HEK293 (cell line): ENCODE measurements at regions not wholly inside any gene's neighbourhood (a gene's known extent, or its start where the extent isn't known, plus 50 kb on each side); places are given as distances from the start of the nearest gene placed in this dataset.
"Not testable (repeated sequence)": the region's sequence is repeated elsewhere in the genome, so short reads cannot be mapped to it uniquely, and the experiment has no call there.

Experiments used
- CTCF ChIA-PET: fragments of 350-600 bp; formaldehyde crosslinking; extraction: SDS; loops from one replicate; lab custom pipeline; 2021; ENCODE audit warnings: antibody characterized with exemption; lab: Yijun Ruan, JAX
- POLR2A ChIA-PET: fragments of 300-600 bp; formaldehyde crosslinking; extraction: SDS; loops from one replicate; lab custom pipeline; 2020; ENCODE audit warnings: antibody characterized with exemption, inconsistent platforms; lab: Yijun Ruan, JAX
- H3K27ac ChIP-seq: fragments of 200-500 bp; sonication (Bioruptor generic); 2 replicates; pipeline ENCODE4 v1.5.1; 2014; ENCODE audit warnings: low read depth, low read length, control low read depth, inconsistent platforms; ENCODE audit errors: extremely low read depth
- H3K36me3 ChIP-seq, 2 experiments: fragments of 200-500 bp in 1 of 2; sonication (Bioruptor generic) in 1 of 2; 1 replicate in 1 of 2; 2 replicates in 1 of 2; pipeline ENCODE4 v1.5.1; 2014 to 2017; ENCODE audit warnings: inconsistent platforms in 2 of 2, low read length in 2 of 2; ENCODE audit not compliant: control insufficient read depth in 2 of 2, insufficient read depth in 1 of 2
- H3K4me1 ChIP-seq: fragments of 200-500 bp; sonication (Bioruptor generic); 2 replicates; pipeline ENCODE4 v1.5.1; 2014; ENCODE audit warnings: mild to moderate bottlenecking, low read length, inconsistent platforms; ENCODE audit not compliant: control insufficient read depth, insufficient read depth
- H3K4me3 ChIP-seq: 2 replicates; pipeline ENCODE4 v1.5.1; 2011; ENCODE audit warnings: low read depth, mild to moderate bottlenecking, control low read depth, low read length, moderate library complexity
- H3K9me3 ChIP-seq: fragments of 200-500 bp; sonication (Bioruptor generic); 2 replicates; pipeline ENCODE4 v1.5.1; 2014; ENCODE audit warnings: low read depth, low read length, inconsistent platforms; ENCODE audit not compliant: control insufficient read depth, insufficient read depth
- EGR2 ChIP-seq: fragments of 450-650 bp; formaldehyde crosslinking; IDR thresholded peaks from 2 replicates; pipeline ENCODE4 v1.5.1; 2016; ENCODE audit warnings: low read depth, missing biosample characterization, missing genetic modification characterization
- FEZF1 ChIP-seq: fragments of 450-650 bp; formaldehyde crosslinking; IDR thresholded peaks from 2 replicates; pipeline ENCODE4 v1.5.1; 2016; ENCODE audit warnings: missing biosample characterization, missing genetic modification characterization
- HOXC10 ChIP-seq: sonication (generic); formaldehyde crosslinking; IDR thresholded peaks from 2 replicates; pipeline ENCODE4 v1.8.1; 2023; ENCODE audit warnings: mild to moderate bottlenecking, missing genetic modification reagents
- INSM2 ChIP-seq: fragments of 450-650 bp; formaldehyde crosslinking; IDR thresholded peaks from 2 replicates; pipeline ENCODE4 v1.5.1; 2016; ENCODE audit warnings: missing biosample characterization, missing genetic modification characterization
- MZF1 ChIP-seq: fragments of 450-650 bp; formaldehyde crosslinking; IDR thresholded peaks from 2 replicates; pipeline ENCODE4 v1.5.1; 2017; ENCODE audit warnings: missing biosample characterization, missing genetic modification characterization, borderline replicate concordance
- RBAK ChIP-seq: fragments of 450-650 bp; formaldehyde crosslinking; IDR thresholded peaks from 2 replicates; pipeline ENCODE4 v1.5.1; 2016; ENCODE audit warnings: missing biosample characterization, missing genetic modification characterization
- YY2 ChIP-seq: fragments of 450-650 bp; formaldehyde crosslinking; IDR thresholded peaks from 2 replicates; pipeline ENCODE4 v1.5.1; 2016; ENCODE audit warnings: missing biosample characterization, missing genetic modification characterization
- ZEB2 ChIP-seq: fragments of 450-650 bp; formaldehyde crosslinking; IDR thresholded peaks from 2 replicates; pipeline ENCODE4 v1.5.1; 2016; ENCODE audit warnings: missing biosample characterization, missing genetic modification characterization
- ZFP3 ChIP-seq: fragments of 450-650 bp; formaldehyde crosslinking; IDR thresholded peaks from 2 replicates; pipeline ENCODE4 v1.5.1; 2016; ENCODE audit warnings: low read depth, missing biosample characterization, missing genetic modification characterization
- ZFP41 ChIP-seq: fragments of 450-650 bp; formaldehyde crosslinking; IDR thresholded peaks from 2 replicates; pipeline ENCODE4 v1.5.1; 2016; ENCODE audit warnings: missing biosample characterization, missing genetic modification characterization, borderline replicate concordance
- ZNF146 ChIP-seq: fragments of 450-650 bp; formaldehyde crosslinking; IDR thresholded peaks from 2 replicates; pipeline ENCODE4 v1.5.1; 2016; ENCODE audit warnings: missing biosample characterization, missing genetic modification characterization
- ZNF155 ChIP-seq: fragments of 450-650 bp; formaldehyde crosslinking; IDR thresholded peaks from 2 replicates; pipeline ENCODE4 v1.5.1; 2016; ENCODE audit warnings: missing biosample characterization, missing genetic modification characterization
- ZNF175 ChIP-seq: fragments of 450-650 bp; formaldehyde crosslinking; IDR thresholded peaks from 2 replicates; pipeline ENCODE4 v1.5.1; 2016; ENCODE audit warnings: missing biosample characterization, missing genetic modification characterization
- ZNF211 ChIP-seq: fragments of 450-650 bp; formaldehyde crosslinking; IDR thresholded peaks from 2 replicates; pipeline ENCODE4 v1.5.1; 2016; ENCODE audit warnings: low read depth, missing biosample characterization, missing genetic modification characterization
- ZNF223 ChIP-seq: fragments of 450-650 bp; formaldehyde crosslinking; IDR thresholded peaks from 2 replicates; pipeline ENCODE4 v1.5.1; 2016; ENCODE audit warnings: missing biosample characterization, missing genetic modification characterization
- ZNF404 ChIP-seq: fragments of 450-650 bp; formaldehyde crosslinking; IDR thresholded peaks from 2 replicates; pipeline ENCODE4 v1.5.1; 2017; ENCODE audit warnings: missing biosample characterization, missing genetic modification characterization
- ZNF473 ChIP-seq: fragments of 450-650 bp; formaldehyde crosslinking; IDR thresholded peaks from 2 replicates; pipeline ENCODE4 v1.5.1; 2017; ENCODE audit warnings: missing biosample characterization, missing genetic modification characterization
- ZNF510 ChIP-seq: fragments of 450-650 bp; formaldehyde crosslinking; IDR thresholded peaks from 2 replicates; pipeline ENCODE4 v1.5.1; 2018; ENCODE audit warnings: mild to moderate bottlenecking, missing genetic modification characterization, missing biosample characterization; ENCODE audit not compliant: insufficient replicate concordance
- ZNF514 ChIP-seq: fragments of 450-650 bp; formaldehyde crosslinking; IDR thresholded peaks from 2 replicates; pipeline ENCODE4 v1.5.1; 2016; ENCODE audit warnings: missing biosample characterization, missing genetic modification characterization
- ZNF558 ChIP-seq: fragments of 450-650 bp; formaldehyde crosslinking; IDR thresholded peaks from 2 replicates; pipeline ENCODE4 v1.5.1; 2016; ENCODE audit warnings: missing biosample characterization, missing genetic modification characterization
- TF ChIP-seq, protein P1 (sequence below): fragments of 450-650 bp; formaldehyde crosslinking; IDR thresholded peaks from 2 replicates; pipeline ENCODE4 v1.5.1; 2016; ENCODE audit warnings: missing biosample characterization, missing genetic modification characterization
- TF ChIP-seq, protein P2 (sequence below): IDR thresholded peaks from 2 replicates; pipeline ENCODE4 v1.6.1; 2011; ENCODE audit warnings: mild to moderate bottlenecking, low read depth, low read length, borderline replicate concordance

DNA sequence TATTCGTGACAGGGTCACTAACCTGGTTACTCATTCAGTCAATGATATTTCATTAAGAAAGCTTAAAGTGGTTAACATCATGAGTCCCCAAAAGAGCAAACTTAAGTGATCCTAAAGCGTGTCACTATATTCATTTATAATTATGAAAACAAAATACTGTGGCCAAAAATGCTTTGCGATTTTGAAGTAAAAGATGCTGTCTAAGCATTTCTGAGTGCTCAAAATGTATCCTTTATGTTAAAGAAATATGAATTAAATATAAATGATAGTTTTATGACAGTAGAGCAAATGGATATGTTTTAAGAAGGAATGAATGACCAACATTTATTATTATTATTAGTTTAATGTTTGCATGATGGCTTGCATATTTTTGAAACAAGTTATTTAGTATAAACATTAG is 72.6 kb upstream of the CDC42EP3 start:
- Histone ChIP-seq H3K4me3 (no peak overlapping the region), H3K4me1 (no peaks in the 10 kb centered on the region), H3K27ac (no peak overlapping the region), H3K36me3 (no peaks in the 10 kb centered on the region), H3K9me3 (no peaks in the 10 kb centered on the region)
- POLR2A ChIA-PET, result no interaction called here
- TF ChIP-seq, protein P1, sequence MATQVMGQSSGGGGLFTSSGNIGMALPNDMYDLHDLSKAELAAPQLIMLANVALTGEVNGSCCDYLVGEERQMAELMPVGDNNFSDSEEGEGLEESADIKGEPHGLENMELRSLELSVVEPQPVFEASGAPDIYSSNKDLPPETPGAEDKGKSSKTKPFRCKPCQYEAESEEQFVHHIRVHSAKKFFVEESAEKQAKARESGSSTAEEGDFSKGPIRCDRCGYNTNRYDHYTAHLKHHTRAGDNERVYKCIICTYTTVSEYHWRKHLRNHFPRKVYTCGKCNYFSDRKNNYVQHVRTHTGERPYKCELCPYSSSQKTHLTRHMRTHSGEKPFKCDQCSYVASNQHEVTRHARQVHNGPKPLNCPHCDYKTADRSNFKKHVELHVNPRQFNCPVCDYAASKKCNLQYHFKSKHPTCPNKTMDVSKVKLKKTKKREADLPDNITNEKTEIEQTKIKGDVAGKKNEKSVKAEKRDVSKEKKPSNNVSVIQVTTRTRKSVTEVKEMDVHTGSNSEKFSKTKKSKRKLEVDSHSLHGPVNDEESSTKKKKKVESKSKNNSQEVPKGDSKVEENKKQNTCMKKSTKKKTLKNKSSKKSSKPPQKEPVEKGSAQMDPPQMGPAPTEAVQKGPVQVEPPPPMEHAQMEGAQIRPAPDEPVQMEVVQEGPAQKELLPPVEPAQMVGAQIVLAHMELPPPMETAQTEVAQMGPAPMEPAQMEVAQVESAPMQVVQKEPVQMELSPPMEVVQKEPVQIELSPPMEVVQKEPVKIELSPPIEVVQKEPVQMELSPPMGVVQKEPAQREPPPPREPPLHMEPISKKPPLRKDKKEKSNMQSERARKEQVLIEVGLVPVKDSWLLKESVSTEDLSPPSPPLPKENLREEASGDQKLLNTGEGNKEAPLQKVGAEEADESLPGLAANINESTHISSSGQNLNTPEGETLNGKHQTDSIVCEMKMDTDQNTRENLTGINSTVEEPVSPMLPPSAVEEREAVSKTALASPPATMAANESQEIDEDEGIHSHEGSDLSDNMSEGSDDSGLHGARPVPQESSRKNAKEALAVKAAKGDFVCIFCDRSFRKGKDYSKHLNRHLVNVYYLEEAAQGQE, result no peak
- TF ChIP-seq ZNF211 (tag by site-specific recombination) (no peak), ZNF146 (no peak), MZF1 (tag by site-specific recombination) (no peak)
- CTCF ChIA-PET, result interaction anchor here (0.9 kb wide), 1 partner anchor 54 kb away, joined by 4 read pairs; no protein-coding TSS in a partner anchor

GRCh38 chr2:37744961-37745360 is 73.5 kb upstream of the CDC42EP3 start:
- H3K9me3 ChIP-seq, H3K36me3 ChIP-seq, H3K27ac ChIP-seq, H3K4me1 ChIP-seq, H3K4me3 ChIP-seq, POLR2A ChIA-PET: not testable (repeated sequence)
- CTCF ChIA-PET, result interaction anchor here (1.0 kb wide), 1 partner anchor 73 kb away, joined by 3 read pairs; no protein-coding TSS in a partner anchor

- CTCF ChIA-PET, H3K9me3 ChIP-seq, H3K27ac ChIP-seq, H3K4me3 ChIP-seq, H3K4me1 ChIP-seq, POLR2A ChIA-PET, H3K36me3 ChIP-seq: not testable (repeated sequence)
Measured at GRCh38 chr2:37746011-37746410, 74.6 kb upstream of the CDC42EP3 start.

DNA sequence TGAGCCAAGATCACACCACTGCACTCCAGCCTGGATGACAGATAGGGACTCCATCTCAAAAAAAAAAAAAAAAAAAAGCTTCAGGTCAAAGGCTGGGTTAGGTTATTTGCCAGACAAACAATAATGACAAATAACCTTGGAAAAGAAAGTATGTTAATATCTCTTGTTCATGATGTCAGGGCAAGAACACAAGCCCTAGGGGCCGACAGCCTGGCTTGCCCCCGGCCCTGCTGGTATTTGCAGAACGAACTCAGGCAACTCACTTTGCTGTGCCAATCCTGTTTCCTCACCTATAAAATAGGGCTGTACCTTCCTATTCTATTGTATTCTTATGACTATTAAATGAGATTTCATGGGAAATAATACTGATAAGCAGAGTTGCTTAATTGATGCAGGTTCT is 75.4 kb upstream of the CDC42EP3 start:
- ChIA-PET CTCF (no interaction called here), POLR2A (no interaction called here)
- TF ChIP-seq ZFP41, result no peak
- no peak for TF ChIP-seq ZNF510 (tag by site-specific recombination)
- TF ChIP-seq FEZF1 (tag by site-specific recombination), result no peak
- no peak for TF ChIP-seq ZEB2 (tag by site-specific recombination)
- no peak for TF ChIP-seq RBAK
- no peak for TF ChIP-seq ZNF558 (tag by site-specific recombination)
- TF ChIP-seq EGR2 (tag by site-specific recombination), result no peak
- TF ChIP-seq ZNF514 (tag by site-specific recombination), result no peak
- TF ChIP-seq ZNF473, result no peak
- no peak for TF ChIP-seq HOXC10
- TF ChIP-seq, protein P2, sequence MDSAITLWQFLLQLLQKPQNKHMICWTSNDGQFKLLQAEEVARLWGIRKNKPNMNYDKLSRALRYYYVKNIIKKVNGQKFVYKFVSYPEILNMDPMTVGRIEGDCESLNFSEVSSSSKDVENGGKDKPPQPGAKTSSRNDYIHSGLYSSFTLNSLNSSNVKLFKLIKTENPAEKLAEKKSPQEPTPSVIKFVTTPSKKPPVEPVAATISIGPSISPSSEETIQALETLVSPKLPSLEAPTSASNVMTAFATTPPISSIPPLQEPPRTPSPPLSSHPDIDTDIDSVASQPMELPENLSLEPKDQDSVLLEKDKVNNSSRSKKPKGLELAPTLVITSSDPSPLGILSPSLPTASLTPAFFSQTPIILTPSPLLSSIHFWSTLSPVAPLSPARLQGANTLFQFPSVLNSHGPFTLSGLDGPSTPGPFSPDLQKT, result no peak
- no peak for TF ChIP-seq ZNF155 (tag by site-specific recombination)
- TF ChIP-seq YY2, result no peak
- no peak for TF ChIP-seq ZFP3
- TF ChIP-seq ZNF175 (tag by site-specific recombination), result no peak
- no peak for TF ChIP-seq INSM2 (tag by site-specific recombination)
- TF ChIP-seq ZNF223, result no peak
- TF ChIP-seq ZNF404, result no peak

More for the DNA sequence above, 75.4 kb upstream of the CDC42EP3 start:
- Histone ChIP-seq H3K27ac (no peak overlapping the region), H3K9me3 (no peaks in the 10 kb centered on the region), H3K4me1 (no peaks in the 10 kb centered on the region), H3K4me3 (no peak overlapping the region), H3K36me3 (no peaks in the 10 kb centered on the region)
